Brain microvascular endothelial cell (primary cell): ENCODE measurements at regions not wholly inside any gene's neighbourhood (a gene's known extent, or its start where the extent isn't known, plus 50 kb on each side); places are given as distances from the start of the nearest gene placed in this dataset.

Experiments used
- DNase-seq: peaks from one replicate; pipeline ENCODE4 v3.0.0-alpha.2; 2020
- H3K27ac ChIP-seq: fragments of 250-450 bp; sonication (Bioruptor Pico); 2 replicates; pipeline ENCODE4 v1.5.1; 2020; ENCODE audit warnings: mild to moderate bottlenecking, moderate library complexity
- H3K27me3 ChIP-seq: fragments of 250-450 bp; sonication (Bioruptor Pico); replicated peaks from 2 replicates; pipeline ENCODE4 v1.5.1; 2020; ENCODE audit warnings: mild to moderate bottlenecking
- H3K36me3 ChIP-seq: fragments of 250-450 bp; sonication (Bioruptor Pico); replicated peaks from 2 replicates; pipeline ENCODE4 v1.5.1; 2020; ENCODE audit warnings: mild to moderate bottlenecking
- H3K4me3 ChIP-seq: 2 replicates; pipeline ENCODE4 v1.5.1; 2011; ENCODE audit warnings: low read depth, mild to moderate bottlenecking, control low read depth, low read length, moderate library complexity
- in situ Hi-C: cut with HindIII; loops from 2 replicates; pipeline ENCODE4 v1.10.0; 2017; ENCODE audit warnings: low sequenced_read_pairs, low pct_ligation_motif_present
- TF ChIP-seq, protein P1 (sequence below): IDR thresholded peaks from 2 replicates; pipeline ENCODE4 v1.5.1; 2011; ENCODE audit warnings: low read depth, mild to moderate bottlenecking, moderate library complexity, low read length, control low read depth, inconsistent platforms; ENCODE audit errors: missing control alignments

DNA sequence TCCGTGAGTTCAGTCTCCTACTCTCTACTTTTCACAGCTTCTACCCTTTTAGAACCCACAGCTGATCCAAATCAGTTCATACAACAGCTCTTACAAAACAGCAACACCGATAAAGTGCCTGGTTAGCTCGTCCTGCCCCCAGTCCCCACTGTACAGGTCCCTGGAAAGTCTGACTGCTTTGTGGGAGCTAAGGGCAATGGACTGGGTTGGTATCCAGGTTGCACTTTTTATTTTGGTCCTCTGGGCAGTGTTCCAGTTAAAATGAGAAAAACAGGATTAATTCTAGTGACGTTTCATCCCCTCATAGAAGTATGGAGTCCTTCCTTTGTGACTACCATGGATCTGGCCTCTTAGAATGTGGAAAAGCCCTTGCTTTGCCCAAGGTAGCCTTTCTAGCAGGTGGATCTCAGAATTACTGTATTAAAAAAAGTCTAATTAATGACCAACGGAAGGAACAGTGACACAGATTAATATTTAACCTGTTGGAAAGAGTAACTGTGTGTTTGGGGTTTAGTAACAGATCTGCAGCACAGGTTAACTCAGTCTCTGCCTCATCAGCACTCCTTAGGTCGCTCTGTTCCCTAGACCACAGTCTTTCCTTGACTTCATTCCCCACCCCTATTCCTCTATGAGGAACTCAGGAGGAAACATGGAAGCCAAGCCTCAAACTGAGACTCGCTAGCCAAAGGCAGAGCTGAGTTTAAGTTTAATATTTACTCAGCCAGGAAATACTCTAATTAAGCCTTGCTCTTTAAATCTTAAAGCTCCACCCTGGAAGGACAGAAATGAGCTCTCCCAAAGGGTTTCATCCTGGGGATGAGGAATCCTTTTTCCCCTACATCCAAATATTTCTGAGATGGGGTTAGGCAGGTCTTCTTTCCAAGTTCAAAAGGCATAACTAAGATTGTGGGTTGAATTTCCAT lies 52.8 kb upstream of the ITGA6 start:
- TF ChIP-seq, protein P1, sequence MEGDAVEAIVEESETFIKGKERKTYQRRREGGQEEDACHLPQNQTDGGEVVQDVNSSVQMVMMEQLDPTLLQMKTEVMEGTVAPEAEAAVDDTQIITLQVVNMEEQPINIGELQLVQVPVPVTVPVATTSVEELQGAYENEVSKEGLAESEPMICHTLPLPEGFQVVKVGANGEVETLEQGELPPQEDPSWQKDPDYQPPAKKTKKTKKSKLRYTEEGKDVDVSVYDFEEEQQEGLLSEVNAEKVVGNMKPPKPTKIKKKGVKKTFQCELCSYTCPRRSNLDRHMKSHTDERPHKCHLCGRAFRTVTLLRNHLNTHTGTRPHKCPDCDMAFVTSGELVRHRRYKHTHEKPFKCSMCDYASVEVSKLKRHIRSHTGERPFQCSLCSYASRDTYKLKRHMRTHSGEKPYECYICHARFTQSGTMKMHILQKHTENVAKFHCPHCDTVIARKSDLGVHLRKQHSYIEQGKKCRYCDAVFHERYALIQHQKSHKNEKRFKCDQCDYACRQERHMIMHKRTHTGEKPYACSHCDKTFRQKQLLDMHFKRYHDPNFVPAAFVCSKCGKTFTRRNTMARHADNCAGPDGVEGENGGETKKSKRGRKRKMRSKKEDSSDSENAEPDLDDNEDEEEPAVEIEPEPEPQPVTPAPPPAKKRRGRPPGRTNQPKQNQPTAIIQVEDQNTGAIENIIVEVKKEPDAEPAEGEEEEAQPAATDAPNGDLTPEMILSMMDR = no peak
- Histone ChIP-seq H3K36me3 (no peaks in the 10 kb centered on the region), H3K27me3 (no peaks in the 10 kb centered on the region), H3K27ac (no peak overlapping the region), H3K4me3 (no peak overlapping the region)
- in situ Hi-C loops = no loop called here
- DNase-seq = no peak

DNA sequence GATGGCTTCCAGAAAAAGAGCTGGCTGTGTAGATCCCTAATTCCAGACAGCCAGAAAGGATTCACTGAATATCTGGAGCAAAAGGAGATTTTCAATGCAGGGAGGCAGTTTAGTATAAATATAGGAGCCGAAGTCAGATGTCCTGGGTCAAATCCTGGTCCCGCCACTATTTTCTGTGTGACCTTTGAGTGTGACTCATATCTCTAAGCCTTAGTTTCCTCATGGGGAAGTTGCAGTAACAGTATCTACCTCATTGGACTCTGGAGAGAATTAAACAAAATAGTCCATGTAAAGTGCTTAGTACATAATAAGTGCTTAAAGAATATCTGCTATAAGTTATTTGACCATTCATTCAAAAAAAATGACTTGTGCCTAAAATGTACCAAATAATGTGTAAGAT lies 52.1 kb upstream of the ITGA6 start:
- Histone ChIP-seq H3K27ac (no peak overlapping the region), H3K36me3 (no peaks in the 10 kb centered on the region), H3K4me3 (no peak overlapping the region), H3K27me3 (no peaks in the 10 kb centered on the region)
- DNase-seq = no peak
- TF ChIP-seq, protein P1 = no peak
- in situ Hi-C loops = no loop called here

DNA sequence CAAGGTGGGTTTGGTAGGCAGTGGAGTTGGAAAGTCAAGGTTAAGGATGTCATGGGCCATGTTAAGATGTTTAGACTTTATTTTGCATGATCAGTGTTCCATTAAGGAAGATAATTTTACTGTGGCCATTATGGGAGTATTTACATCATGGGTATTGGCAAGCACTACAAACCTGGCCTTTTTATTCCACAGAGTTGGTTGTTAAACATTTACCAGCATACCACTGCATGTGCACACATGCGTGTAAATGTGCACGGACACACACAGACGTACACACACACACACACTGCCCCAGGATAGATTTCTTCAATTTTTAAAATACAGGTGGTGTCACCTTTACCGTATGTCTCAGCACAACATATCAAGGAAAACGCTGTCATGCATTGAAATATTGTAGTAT lies 51.4 kb upstream of the ITGA6 start:
- in situ Hi-C loops = no loop called here
- TF ChIP-seq, protein P1 = no peak
- H3K27ac ChIP-seq = no peak overlapping the region
- H3K27me3 ChIP-seq = no peaks in the 10 kb centered on the region
- no peak overlapping the region for H3K4me3 ChIP-seq
- no peak for DNase-seq
- no peaks in the 10 kb centered on the region for H3K36me3 ChIP-seq

DNA sequence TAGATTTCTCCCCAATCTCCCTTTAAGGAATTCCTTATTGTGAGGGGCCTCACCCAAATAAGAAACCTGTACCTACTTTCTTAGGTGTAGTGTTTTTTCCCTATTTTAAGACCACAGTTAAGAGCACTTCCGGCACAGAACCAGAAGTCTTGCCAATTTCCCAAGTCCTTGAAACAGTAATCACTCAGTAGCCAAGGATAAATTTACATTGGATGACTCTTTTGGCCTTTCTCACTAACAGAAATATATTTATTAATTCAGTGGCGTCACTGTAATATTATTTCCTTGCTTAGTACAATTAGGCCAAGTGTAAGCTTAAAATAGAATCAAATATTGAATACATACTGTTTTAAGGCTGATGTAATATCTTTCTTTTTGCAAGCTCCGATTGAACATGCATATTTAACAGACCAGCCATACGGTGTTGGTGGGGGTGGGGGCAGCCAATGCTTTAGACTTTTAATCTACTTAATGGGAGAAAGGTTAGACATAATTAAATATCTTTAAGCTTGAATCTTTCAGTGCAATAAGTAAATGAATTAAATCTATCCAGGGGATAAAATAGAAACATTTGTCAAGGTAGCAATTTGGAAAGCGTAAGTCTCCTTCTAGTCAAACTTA lies 50.8 kb upstream of the ITGA6 start:
- TF ChIP-seq, protein P1 = no peak
- no peak for DNase-seq
- Histone ChIP-seq H3K27me3 (no peaks in the 10 kb centered on the region), H3K4me3 (no peak overlapping the region), H3K36me3 (no peaks in the 10 kb centered on the region), H3K27ac (no peak overlapping the region)
- in situ Hi-C loops = no loop called here

DNA sequence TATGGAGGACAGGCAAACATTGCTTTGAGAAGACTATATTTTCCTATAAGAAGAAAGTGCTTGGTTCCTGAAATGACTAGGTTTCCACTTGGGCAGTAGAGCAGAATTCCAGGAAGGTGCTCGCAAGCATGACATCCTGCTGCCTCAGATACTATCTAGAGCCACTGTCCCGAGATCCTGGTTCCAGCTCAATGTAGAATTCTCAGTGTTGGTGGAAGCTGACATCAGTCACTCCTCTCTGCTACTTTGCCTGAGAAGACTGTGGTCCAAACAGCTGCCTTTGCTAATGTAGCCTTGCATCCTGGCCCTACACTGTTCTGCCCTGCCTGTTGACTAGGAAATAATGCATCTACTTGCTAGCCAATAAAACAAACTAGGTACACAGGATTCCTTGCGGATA lies 50.0 kb upstream of the ITGA6 start:
- TF ChIP-seq, protein P1 = no peak
- in situ Hi-C loops = no loop called here
- DNase-seq = no peak

More for the DNA sequence above, 50.0 kb upstream of the ITGA6 start:
- Histone ChIP-seq H3K27me3 (no peaks in the 10 kb centered on the region), H3K4me3 (no peak overlapping the region), H3K36me3 (no peaks in the 10 kb centered on the region), H3K27ac (no peak overlapping the region)
